ENCODE measurements at regions not wholly inside any gene's neighbourhood (a gene's known extent, or its start where the extent isn't known, plus 50 kb on each side); places are given as distances from the start of the nearest gene placed in this dataset.

DNA sequence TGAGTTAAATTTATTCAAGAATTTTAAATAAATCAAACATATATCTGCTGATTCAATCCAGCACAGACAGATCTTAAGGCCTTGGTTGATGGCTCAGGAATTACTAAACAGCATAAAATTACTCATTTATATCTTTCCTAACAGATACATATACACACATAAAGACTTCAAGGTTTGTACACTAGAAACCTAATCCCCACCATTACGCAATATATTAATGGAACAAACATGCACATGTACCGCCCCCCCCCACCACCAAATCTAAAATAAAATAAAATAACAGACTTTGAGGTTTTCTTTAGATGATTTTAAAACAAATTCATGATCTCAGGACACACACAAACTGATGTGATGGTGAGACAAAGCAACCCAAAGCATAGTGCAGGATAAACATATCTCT lies 333.9 kb upstream of the DDX53 start:
- DNase-seq: no peak

DNA sequence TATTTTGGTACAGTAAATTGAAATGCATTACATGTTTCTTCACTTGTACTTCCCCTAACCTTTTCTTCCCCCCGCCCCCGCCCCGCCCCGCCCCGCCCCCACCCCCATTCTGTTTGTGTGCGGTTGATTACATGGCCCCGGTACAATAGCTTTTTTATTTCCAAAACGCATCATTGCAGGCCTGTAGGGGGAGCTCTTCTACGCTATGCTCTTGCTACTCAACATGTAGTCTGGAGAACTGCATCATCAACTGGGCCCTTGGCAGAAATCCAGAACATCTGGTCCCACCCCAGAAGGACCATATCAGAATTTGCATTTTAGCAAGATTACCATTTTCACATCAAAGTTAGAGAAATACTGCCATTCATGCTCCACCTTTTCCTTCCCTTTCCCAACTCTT lies 333.3 kb upstream of the DDX53 start:
- no peak for DNase-seq

DNA sequence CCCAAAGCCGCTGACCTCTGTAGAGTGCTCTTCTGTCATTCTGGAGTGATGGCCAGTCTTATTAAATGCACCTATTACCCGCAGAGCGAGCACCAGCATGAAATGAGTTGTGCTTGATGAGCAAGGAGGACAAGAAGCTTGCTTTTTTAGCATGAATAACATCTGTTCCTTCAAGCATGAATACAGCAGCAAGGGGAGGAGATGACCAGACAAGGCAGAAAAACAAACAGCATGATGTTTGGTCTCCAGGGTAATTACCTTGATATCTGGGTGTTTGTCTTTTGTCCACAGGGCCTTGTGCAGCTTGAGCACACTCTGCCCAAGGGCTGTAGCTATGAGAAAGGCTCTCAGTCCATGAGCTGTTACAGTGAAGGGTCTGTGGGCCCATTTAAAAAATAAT lies 324.8 kb upstream of the DDX53 start:
- DNase-seq: no peak

DNA sequence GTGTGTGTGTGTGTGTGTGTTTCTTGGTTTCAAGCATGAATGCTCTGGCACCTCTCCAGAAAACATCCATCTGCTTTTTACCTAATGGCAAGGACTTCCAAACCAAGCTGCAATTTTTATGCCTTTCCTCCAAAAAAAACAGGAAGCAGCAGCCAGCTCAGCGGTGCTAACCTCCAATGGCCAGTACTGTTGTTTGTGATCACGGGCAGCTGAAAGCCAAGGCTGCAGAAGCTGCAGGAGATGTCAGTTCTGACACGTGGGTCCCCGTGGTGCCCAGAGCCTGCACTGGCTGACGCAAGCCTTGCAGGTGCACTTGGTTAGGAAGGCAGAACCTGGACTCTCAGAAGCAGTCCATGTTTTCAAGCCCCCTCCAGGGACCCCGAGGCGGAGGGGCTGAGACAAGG lies 313.6 kb upstream of the DDX53 start:
- peak; percentile 31 for DNase-seq

DNA sequence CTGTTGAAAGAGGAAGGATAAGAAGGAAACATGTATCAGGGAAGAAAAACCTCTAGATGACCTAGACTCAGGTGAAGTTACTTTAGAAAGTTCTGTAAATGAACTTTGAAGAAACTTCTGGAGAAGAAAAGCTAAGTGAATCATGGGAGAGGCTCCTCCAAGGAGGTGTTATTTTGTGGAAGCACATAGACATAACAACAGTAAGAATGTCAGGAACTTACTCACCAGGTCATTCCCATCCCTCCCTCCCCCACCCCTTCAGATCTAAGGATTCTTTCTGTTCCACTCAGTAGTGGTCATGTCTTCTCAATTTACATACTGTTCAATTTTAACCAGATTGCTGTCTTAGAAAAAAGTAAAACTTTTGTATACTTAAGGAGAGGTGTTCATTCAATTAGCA lies 310.5 kb upstream of the DDX53 start:
- DNase-seq: no peak

DNA sequence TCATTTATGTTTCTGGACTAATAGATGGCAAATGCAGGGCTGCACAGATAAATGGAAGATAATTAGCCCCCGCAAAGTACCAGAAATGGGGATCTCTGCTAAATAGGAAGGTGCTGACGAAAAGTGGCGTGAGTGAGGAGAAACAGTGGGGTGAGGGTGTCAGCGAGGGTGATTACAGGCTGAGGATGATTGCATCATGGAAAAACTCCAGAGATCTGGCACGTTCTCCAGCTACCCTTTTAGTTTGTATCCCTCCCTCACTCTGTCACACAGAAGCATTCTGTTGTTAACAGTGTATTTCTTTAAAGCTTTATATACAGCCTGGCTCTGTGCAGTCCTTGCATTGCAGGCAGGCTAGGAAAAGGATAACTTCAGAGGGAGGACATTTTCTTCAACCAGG lies 309.6 kb upstream of the DDX53 start:
- no peak for DNase-seq

DNA sequence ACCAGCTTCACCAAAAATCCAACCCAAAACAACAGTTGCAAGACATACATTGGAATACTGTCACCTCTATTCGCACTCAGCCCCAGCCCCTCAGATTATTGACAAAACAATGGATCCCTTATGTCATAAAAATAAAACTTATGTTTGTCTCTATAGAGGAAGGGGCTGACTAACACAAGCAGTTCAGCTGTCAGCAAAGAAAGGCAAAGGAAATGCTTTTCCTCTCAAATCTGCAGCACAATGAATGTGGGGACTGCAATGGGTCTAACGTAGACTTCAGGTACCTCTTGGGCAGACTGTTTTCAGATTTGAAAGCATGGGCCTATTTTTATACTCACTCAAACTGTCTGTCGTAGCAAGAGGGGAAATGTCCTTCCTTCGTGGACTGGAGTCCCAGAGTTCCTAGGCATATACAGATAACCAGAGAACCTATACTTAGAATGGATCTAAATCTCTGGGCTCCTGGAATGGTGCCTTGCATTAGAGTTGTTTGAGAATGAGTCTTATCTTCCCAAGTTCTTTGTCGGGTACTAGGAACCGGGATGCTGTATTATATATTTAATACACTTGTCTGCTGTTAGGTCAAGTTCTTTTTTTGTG lies 307.7 kb upstream of the DDX53 start:
- DNase-seq: no peak

DNA sequence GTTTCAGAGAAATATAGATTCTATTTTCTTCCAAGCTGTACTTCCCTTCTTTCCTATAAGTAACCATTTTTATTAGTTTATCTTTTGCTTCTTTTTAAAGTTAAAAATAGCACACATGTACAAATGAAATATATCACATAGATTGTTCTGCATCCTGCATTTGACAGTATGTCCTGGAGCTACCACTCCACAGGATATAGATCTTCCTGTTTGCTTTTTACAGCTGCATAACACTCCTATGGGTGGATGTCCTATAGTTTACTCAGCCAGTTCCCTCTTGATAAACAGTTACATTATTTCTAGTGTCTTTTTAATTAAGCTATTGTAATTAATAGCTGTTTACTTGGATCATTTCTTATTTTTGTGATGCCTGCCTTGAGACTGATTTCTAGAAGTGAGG lies 301.6 kb upstream of the DDX53 start:
- no peak for DNase-seq

DNA sequence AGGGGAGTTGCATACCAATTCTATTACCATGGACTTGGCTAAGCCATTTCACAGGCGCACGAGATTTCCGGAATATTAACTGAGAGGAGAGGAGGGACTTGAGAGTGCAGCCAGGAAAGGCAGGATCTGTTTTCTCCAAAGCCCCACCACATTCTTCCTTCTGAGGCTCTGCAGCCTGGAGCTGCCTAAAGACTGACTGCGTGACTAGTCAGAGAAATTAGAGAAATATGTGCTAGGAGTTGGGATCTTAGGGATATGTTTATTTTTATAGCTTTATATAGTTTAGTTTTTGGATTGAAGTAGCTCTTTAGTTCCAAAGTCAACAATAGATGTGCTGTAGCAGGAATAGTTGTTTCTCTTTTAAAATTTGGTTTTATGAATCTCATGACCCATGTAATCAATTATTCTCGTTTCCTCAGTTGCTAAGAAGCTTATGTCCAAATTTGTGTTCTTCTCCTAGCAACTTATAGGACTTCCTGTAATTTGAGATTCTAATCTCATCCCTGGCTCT lies 300.1 kb upstream of the DDX53 start:
- no peak for DNase-seq

DNA sequence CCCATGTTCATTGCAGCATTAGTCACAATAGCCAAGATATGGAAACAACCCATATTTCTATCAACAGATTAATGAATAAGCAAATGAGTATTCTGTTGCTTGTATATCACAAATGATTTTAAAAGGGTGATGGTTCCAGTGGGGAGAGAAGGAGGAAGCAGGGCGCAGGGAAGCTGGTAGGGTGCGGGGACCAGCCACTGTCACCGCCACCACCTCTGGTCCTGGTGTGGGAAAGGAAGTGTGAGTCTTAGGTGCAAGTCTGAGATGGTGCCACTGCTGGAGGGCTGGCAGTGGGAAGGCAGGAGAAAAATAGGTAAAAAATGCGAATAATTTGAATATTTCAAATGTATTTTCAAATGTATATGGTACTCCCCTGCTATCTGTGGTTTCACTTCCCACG lies 286.8 kb upstream of the DDX53 start:
- no peak for DNase-seq

DNA sequence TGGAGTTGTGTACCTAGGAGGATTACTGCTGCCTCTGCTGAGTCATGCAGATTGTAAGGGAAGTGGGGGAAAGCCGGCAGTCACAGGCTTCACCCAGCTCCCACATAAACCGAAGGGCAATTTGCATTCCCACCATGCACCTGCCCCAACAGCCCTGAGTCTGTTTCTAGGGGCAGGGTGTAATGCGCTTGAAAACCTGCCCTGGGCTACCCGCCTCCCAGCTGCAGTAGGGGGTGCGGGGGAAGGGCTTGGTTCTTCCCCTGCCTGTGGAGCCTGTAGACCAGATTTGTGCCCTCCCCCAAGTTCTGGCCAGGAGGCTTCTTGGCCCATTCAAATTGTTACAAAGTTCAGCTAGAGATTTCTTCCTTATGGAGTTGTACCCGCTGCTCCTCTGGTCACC lies 269.2 kb upstream of the DDX53 start:
- DNase-seq: no peak

DNA sequence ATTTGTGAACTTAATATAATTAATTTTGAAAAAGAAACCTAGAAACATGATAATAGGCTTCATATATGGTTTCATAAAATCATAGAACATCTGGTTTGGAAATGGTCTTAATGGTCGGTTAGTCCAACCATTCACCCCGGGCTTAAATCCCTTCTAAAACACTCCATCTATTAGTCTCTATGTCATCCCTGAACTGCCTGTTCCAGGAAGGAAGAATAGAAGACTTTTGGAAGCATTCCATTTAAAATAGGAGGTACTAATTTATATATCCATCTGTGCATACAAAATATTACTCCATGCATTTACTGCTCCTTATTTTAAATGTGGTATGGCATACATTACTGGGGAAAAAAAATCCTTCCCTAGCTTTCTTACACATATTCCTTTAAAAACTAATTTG lies 262.2 kb upstream of the DDX53 start:
- DNase-seq: no peak

DNA sequence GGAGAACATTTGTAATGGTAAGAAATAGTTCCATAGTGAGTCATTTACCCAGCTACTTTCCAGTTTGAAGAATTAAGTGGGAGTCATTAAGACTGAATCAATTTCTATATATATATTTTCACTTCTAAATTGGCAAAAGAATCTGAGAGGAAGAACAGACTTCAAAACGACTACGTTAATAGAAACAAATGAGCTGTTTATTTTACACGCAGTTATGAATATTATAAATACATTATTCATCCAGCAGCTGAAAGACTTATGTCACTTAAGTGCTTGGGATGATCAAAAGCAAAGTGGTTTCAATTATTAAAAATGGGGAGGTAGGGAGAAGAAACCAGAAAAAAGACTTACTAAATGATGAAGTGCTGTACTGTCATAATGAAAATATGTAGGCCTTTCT lies 260.5 kb upstream of the DDX53 start:
- no peak for DNase-seq

DNA sequence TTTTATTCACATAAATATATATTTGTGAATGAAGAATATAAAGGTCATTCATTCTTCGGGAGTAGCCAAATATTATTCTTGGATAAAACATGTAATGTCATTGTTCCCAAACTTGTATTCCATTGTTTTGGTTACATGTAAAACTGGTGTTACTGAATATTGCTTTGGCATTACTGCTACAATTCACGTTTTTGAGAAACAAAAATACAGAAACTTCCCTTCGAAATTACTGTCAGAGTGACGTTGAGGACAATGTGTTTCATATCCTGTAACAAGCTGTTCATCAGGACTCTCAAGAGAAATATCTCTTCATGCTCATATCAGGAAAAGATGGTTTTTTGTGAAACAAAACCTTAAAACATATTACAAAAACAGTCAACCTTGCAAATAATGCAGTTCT lies 258.9 kb upstream of the DDX53 start:
- no peak for DNase-seq

DNA sequence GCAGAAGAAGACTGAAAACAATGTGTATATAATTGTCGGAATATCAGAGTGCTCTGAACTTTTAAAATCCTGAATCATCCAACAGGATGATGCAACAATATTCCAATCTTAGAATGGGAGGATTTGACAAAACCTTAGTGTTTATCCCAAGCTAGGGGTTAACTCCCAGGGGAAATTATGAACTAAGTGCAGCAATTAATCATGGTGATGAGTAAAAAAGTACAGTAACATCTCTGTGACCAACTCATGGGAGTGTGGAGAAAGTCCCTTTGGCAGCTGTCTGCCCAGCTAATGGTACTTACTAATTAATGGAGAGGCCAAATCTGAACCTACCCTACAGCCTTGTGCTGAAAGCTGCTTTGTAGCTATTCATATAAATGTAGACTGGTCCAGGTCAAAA lies 257.6 kb upstream of the DDX53 start:
- no peak for DNase-seq

DNA sequence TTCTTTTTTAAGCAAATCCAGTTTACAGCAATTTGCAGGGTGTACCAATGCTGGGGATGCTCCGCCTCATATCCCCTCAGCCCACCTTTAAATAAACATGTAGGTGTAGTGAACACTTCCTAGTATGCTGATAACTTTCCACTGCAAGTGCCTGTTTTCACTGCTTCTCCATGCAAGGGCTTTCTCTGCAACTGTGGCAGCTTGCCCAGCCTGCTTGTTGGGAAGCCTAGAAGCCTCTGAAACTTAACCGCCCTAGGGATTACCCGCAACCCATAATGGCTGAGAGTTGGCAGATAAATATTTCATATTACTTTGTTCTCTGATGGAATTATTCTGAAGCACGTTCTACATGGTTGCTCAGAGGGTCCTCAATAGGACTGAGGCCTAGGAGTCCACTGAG lies 253.7 kb upstream of the DDX53 start:
- DNase-seq: no peak

DNA sequence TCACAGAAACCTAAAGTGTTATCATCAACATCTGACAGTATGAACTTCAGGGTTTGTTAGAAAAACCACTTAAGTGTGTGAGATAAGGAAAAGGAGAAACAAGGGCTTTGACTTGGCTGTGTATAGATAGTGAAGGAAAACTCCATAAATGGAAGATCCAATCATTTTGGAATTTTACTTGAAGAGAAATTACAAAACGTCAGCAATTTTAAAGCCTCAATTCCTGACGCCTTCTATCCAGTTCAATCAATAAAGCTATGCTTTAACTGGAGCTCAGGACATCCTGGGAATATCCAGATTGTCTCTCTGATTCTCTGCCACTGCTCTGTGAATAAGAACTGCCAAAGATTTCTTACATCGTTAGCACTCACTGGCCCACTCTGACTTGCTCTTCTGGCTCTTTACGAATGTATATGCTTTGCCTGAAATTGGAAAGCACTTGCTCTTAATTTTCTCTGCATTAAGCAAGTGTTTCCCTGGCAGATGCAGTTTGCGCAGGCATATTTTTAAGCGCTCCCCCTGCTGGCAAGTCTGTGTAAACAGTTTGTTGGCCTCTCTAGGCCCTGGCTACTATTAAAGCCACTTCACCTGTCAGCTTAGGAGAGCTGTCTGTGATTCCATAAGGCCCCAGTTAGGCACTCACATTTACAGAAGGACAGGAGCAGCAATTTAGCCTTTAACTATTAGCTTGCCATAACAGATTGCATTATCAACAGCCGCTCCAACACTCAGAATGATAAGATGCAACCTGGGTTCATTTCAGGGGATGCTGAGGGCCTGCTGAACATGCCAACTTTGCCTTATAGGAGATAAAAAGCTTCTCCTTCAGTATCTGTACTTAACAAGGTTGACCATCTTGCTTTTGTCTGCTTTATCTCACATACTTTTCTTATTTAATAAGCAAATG lies 251.4 kb upstream of the DDX53 start:
- peak; percentile 1 for DNase-seq

DNA sequence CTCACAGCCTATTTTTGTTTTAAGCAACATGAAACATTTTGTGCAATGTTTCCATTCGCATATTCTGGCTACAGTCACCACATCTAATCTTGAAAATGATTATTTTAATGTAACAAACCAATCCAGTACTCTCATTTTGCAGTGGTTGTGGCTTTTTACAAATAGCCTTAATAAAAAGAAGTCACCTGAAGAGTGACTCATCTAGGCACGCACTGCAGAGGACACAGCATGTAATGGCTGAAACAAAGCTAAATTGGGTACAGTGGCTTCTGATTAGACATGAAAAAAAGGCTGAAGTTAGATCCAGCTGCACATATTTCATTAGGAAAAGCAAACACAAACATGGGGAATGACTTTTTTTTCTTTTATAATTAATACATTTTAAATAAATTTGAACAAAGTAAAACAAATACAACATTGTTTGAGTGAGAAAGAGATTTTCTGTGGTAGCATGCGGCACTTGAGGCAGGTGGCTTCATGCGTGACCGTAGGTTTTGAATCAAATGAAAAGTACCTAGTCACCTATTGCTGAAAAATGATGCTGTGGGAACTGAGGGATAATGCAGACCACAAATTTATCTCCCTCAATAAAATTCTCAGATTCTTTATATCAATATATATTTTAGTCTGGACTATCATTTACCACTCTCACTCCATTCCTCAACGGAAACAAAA lies 240.8 kb upstream of the DDX53 start:
- DNase-seq: no peak

DNA sequence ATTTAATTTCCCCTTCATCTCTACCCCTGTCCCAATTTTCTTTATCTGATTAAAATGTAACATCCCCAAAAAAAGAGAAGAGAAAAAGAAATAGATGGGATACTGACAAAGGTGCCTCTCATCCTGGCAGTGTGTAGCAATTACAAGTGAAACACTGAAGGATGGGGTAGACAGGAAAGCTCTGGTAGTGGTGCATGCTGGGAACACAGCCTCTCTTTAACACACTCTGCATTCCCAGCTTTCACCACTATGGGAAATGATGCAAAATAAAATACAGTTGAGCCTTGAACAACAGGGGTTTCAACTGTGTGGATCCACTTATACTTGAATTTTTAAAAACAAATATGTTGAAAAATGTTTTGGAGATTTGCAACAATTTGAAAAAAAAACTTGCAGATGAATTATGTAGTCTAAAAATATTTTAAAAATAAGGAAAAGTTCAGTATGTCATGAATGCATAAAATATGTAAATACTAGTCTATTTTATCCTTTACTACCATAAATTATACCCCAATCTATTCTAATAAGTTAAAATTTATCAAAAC lies 239.2 kb upstream of the DDX53 start:
- DNase-seq: no peak

DNA sequence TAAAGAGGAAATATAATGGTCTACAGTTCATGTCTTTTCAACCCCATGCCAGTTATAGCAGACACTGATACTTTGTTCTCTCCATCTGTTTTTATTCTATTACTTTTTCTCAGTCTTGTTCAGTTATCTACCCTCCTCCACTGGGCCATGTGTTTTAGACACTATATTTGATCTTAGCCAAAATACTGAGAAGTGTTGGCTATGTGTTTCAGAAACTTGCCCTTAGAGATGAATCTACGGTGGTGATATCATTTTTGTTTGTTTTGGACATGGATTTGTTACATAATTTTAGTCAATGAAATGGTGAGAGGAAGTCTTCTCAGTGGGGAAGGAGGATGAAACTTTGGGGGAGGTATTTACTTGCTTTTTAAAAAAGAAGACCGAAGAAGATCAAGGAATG lies 211.5 kb upstream of the DDX53 start:
- DNase-seq: no peak

DNA sequence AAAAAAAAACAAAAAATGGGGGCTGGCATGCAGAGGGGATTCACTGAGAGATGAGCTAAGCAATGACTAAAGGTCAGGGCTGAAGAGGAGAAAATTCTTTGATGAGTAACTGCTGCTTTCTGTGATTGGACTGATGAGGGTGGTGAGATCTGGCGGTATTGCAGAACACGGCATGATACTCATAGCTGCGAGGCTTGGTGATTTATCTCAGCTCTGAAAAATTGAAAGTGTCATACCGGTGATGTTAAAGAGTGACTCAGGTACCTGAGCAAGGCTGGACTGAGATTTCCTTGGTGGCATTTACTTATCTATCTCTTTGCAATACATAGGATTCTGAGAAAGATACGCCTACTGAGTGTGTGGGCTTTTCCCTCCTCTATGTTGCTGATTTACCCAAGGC lies 204.1 kb upstream of the DDX53 start:
- no peak for DNase-seq

DNA sequence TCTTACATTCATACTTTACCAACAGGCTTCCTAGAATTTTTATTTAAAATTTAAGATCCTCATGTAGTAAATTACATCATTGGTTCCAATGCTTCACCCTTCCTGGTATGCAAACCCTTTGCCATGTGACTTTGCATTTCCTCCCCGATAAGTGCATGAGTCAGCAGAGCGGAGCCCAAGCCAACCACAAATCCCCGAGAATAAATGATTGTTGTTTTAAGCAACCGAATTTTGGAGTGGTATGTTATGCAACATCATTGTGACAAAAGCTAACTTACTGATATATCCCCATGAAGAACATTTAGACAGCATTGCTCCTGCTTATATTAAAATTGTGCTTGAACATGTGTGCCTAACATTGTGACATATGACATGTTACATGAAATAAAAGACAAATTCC lies 199.4 kb upstream of the DDX53 start:
- no peak for DNase-seq

DNA sequence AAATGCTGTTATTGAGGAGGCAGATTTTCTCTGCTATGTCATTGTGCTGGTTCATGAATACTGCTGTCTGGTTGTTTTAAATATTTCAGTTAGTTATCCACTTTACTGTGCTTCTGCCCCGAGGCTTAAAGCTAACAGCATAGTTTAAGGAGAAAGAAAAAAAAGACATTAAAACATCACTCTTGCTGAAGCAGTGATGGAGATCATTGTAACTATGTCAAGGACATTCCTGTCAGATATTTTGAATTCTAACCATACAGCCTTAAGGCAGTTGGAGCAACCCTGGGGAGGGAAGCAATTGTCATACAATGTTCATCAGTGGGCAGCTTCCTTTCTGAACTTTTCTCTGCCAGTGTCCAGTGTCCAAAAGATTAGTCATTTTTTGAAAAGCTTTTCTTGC lies 199.0 kb upstream of the DDX53 start:
- no peak for DNase-seq

Data from right kidney (tissue), 1 donor.